ENCODE measurements at regions not wholly inside any gene's neighbourhood (a gene's known extent, or its start where the extent isn't known, plus 50 kb on each side); places are given as distances from the start of the nearest gene placed in this dataset.

- TF ChIP-seq CTCF (IDR thresholded peaks at IDR 0.05) (no peak), POLR2A (IDR thresholded peaks at IDR 0.05) (no peak), POLR2AphosphoS5 (IDR thresholded peaks at IDR 0.05; ENCODE audit: insufficient read depth in 1 of 2, low read depth in 1 of 2) (no peak)
Measured at GRCh38 chr1:59124166-59124565, 172.7 kb upstream of the FGGY start.
